HG02642 (cell line): ENCODE measurements at regions not wholly inside any gene's neighbourhood (a gene's known extent, or its start where the extent isn't known, plus 50 kb on each side); places are given as distances from the start of the nearest gene placed in this dataset.

Experiments used
- ATAC-seq: cut with Tn5 transposase; IDR thresholded peaks from one replicate; pipeline ENCODE4 v1.9.1; 2021; ENCODE audit warnings: mild to moderate bottlenecking; ENCODE audit not compliant: unreplicated experiment, poor library complexity

DNA sequence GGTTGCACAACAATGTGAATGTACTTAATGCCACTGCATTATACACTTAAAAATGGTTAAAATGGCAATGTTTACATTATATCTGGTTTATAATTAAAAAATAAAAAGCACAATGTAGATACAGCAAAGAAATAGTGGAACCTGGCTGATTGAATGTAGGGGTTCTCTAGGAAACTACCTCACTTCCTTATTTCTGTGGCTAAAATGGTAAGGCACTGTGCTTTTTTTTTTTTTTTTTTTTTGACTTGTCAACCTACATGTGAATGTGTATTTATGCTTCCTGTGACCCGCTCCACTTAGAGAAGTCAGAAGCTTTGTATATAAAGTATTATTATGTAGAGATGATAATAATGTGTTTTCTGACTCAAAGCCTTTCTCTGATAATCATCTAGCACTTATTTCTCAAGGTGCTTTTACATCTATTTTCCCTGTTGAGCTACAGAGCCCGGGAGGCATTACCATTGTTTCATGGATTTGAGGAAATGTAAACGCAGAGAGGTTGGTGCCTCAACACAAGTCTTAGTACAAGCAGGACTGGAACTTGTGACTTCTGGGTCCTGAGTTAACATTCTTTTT is 55.0 kb downstream of the SOX4 start:
- no peak for ATAC-seq

DNA sequence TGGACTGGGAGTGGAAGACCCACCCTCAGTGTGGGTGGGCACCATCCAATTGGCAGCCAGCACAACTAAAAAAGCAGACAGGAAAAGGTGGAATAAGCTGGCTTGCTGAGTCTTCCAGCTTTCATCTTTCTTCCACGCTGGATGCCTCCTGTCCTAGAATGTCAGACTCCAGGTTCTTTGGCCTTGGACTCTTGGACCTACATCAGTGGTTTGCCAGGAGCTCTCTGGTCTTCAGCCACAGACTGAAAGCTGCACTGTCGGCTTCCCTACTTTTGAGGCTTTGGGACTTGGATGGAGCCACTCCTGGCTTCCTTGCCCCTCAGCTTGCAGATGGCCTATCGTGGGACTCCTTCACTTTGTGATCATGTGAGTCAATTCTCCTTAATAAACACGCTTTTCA is 59.8 kb downstream of the SOX4 start:
- ATAC-seq = no peak

DNA sequence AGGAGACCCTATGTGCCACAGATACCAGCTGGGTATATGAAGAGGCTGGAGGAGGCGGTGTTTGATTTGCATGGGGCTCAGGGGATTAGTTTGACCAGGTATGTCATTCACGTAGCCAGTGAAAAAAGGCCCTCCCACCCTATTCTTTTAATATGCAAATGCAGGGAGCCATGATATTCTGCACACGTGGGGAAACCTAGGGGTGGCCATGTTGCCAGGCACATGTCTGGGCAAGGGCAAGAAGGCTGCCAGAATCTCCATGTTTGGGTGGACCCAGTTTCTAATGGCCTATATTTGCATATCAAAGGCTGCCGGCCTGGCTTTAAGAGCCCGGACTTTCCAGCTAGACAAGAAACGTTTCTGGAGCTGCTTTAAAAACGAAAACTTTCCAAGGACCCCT is 60.4 kb downstream of the SOX4 start:
- no peak for ATAC-seq

DNA sequence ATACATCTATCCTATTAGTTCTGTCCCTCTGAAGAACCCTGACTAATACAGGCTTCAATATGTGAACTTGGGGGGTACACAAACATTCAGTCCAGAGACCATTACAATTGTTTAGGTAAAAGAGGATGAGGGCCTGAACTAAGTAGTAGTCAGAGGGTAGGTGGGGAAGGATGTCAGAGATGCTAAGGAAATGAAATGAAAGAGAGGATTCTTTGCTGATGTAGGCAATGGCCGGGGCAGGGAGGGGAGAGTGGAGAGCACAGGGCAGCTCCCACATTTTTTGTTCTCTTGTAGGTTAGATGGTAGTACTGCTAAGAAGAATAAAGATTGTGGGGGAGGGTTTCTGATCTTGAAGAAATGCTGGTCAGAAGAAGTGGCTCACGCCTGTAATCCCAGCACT is 60.8 kb downstream of the SOX4 start:
- no peak for ATAC-seq

DNA sequence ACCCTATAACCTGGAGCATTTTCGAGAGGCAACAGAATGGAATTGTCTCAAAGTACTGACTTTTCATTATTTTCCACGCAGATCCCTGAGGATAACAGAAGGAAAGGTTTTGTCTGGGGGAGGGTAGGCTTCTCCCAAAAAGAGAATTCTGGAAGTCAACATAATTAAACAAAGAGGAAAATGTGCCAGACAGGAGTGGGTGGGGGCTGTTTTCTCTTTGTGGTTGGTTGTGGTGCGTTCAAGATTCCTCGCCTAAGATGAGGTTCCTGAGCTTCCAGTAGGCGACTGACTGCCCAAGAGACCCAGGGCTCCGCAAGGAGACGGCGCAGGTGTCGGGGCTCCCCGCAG is 70.4 kb downstream of the SOX4 start:
- no peak for ATAC-seq

DNA sequence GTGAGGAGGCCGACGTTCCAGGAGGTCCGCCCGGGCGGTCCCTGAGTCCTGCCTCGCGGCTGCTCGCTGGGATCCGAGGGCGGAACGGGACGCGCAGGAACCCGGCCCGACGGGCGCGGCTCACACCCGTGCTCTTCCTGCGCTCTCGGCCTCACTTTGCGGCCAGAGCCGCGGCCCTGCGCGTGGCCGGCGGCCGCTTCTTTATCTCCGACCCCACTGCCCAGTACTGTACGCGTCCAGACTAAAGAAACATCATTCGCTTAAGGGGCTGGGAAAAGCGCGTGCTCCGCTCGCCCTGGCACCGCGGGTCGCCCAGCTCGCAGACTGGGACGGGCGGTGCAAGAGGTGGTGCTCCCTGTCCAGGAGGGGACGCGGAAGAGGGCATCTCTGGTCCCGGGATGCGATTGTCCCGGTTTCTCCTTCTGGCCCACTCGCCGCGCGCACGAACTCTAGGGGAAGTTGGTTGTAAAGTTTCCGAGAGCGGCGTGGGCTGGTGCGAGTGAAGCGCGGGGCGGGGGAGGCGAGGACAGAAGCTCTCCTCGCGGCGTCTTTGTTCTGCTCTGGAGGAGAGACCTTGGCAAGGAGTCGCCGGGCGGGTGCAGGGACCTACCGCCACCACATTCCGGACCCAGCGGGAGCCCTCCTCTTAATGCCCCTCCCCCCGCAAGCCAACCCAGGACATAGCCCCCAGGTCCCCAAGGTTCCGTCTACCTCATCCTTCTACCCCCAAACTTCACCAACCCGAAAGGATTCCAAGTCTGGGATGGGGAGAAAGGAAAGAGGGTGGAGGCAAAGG is 71.0 kb downstream of the SOX4 start:
- no peak for ATAC-seq

DNA sequence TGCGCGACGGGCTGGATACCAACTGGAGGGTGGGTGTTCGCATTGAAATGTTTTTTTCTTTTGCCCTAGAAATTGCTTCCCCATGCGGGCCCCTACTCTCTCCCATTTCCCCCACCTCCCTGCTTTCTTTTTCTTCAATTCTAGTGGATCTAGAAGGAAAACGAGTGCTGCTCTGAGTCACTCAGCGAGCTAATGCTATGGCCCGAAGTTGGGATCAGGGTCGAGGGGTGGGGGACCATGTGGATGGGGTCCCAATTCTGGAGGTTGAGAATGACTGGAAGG is 71.5 kb downstream of the SOX4 start:
- ATAC-seq = no peak

DNA sequence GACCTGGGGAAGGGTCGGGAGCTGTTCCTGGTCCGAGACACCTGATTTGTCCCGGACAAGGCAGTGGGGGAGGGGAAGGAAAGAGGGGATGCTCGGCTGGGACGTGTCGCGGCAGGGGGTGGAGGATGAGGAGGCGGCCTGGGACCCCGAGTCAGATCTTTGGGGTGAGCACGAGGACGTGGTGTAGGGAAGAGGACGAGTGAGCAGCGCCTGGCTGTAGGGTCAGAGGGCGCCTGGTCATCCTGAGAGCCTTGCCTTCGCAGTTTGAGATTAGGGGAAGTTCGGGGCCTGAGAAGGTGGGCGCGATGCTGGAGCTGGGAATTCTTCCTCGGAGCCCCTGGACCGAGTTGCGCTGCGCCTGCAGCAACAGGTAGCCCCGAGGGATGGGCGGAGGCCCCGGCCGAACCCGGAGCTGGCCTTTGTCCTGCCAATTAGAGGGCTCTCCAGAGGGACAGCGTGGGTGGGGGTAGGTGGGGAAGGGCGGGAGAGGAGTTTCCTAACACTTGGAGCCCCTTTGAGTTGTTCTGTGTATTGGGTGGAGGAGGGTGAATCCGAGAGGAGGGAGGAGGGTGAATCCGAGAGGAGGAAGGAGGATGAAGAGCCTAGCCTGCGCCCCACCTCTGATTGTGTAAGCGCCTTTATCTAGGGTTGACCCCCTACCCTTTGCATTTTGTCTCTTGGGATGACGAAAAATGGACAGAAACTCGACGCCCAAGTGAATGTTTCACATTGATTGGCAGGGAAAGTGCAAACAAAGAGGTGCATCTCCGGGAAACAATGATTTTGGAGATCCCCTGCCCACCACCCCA is 72.0 kb downstream of the SOX4 start:
- no peak for ATAC-seq

DNA sequence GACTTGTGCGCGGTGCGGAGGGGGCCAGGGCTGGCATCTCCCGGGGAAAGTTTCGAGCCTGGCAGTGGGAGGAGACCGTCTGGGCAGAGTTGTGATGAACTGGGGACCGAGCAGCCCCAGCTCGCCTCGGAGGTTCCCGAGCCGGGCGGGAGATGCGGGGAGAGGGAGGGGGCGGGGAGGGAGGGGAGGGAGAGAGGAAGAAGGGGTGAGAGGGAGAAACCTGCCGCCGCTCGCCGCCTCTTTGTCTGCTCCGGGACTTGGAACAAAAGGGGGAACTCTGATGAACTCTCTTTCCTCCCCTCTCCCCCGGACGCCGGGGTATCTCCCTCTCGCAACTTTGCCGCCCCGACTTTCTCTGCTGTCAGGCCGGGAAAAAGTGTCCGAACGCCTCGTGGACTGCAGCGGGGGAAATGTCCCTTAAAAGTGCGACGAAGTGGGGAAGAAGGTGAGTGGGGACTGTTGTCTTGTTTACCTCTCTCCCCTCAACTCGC is 72.7 kb downstream of the SOX4 start:
- no peak for ATAC-seq

DNA sequence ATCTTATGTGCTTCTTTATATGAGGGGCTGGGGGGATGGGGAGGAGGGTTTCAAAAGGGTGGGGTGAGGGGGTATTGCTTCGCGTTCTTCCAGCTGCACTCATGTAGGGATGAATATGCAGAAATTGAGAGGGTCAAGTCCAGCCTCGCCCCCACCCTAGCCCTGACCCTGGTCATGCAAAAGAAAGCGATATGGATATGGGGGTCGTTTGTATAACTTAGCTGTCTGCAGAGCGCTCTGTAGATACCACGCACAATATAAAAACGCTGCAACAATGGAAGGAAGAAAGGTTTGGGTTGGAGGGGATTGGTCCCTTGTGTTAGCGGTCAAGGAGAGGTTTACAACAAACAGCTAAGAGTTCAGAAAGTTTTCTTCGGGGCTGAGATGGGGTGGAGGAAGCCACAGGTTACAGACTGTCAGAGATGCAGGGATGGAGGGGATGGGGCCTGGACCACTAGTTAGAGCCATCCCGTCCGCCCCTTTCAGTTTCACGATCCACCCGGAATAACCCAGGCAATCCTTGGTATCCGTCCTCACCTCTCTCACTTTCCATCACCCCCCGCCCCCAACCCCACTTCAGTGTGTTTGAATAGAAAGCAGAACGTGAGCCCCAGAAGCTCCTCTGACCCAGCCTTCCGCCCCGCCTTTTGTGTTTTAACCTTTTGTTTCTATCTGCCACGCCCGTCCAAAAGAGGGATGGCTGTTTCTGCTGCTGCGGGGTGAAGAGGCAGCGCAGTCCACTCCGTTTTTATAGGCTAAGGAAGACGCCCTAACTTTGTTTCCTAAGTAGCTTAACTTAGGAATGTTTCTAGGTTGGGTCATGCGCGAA is 73.5 kb downstream of the SOX4 start:
- ATAC-seq = no peak

DNA sequence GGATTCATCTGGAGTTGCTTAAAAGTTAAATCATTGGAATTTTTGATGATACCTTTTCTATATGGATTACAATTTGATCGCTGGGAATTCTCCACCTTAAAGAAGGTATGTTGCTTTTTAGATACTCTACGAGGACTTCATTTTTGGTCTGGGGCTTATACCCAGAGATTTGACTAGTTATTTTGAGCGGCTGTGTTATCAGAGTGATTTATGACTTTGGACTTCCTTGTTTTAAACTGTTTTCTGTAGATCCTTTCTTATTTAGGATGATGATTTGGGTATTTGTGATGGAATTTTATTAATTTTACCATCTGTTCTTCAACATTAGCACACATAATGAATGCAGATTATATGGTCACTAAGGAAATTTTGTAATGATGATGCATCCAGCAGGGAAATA is 75.2 kb downstream of the SOX4 start:
- no peak for ATAC-seq

DNA sequence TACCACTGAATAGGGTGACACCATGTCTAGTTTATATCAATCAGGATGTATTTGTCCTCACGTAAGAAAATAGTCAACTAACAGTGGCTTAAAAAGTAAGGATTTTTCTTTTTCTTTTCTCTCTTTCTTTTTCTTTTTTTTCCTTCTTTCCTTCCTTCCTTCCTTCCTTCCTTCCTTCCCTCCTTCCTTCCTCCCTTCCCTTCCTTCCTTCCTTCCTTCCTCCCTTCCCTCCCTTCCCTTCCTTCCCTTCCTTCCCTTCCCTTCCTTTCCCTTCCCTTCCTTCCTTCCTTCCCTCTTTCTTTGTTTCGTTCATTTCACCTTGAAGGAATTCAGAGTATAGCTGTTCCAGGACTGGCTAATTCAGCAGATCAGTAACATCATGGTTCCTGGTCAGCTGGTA is 83.2 kb downstream of the SOX4 start:
- no peak for ATAC-seq

DNA sequence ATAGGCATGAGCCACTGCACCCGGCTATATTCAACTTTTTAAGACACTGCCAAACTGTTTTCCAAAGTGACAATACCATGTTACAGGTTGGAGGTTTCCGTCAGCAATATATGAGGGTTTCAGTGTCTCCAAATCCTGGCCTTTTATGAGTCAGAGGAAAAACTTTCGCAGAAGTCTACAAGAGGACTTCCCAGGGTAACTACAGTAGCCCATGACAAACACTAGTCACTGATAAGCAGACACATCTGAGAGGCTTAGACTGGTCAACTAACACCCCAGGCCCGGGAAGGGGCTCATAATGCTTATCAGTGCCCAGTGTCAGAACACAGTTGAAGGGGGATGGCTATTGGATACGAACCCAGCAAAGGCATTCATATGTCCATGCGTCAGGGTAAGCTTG is 85.4 kb downstream of the SOX4 start:
- ATAC-seq = no peak

DNA sequence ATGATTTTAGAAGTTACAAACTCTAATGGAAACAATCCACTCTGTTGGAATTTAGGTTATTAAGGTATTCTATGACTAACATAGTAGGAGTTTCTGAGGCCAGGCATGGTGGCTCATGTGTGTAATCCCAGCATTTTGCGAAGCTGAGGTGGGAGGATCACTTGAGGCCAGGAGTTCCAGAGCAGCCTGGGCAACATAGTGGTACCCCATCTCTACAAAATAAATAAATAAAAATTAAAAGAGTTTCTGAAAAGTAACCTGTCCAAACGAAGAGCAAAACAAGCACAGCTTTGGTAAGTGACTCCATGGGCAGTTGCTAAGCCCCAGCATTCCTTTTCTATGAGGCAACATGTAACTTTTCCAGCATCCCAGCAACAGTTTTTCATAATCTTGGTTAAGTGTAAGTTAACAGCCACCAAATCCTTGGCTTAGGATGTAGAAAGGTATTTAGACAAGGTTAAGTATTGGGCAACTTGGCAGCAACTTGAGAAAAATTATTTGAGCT is 86.3 kb downstream of the SOX4 start:
- no peak for ATAC-seq

DNA sequence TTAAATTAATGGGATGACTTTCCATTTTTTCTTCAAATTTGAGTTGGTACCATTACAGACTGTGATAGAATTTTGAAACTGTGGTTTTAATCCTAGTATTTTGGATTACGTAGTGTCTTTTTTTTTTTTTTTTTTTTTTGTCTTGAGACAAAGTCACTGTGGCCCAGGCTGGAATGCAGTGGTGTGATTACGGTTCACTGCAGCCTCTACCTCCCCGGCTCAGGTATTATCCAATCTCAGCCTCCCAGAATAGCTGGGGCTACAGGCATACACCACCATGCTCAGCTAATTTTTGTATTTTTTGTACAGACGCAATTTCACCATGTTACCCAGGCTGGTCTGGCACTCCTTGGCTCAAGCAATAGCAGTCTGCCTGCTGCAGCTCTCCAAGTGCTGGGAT is 87.1 kb downstream of the SOX4 start:
- no peak for ATAC-seq

DNA sequence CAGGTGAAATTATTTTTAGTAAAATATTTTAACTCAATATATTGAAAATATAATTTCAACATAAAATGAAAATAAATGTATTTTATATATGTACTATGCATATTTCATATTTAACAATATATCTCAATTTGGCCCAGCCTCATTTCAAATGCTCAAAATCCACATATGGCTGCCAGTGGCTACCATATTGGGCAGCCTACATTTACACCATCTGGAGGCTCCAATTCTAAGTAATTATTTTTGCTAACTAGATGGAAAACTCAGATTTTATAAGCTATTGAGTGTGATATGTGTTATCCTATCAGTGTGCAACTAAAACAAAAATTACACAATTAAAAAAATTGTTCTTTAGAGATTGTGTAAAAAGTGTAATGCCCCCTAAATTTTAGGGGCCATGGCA is 96.9 kb downstream of the SOX4 start:
- no peak for ATAC-seq

DNA sequence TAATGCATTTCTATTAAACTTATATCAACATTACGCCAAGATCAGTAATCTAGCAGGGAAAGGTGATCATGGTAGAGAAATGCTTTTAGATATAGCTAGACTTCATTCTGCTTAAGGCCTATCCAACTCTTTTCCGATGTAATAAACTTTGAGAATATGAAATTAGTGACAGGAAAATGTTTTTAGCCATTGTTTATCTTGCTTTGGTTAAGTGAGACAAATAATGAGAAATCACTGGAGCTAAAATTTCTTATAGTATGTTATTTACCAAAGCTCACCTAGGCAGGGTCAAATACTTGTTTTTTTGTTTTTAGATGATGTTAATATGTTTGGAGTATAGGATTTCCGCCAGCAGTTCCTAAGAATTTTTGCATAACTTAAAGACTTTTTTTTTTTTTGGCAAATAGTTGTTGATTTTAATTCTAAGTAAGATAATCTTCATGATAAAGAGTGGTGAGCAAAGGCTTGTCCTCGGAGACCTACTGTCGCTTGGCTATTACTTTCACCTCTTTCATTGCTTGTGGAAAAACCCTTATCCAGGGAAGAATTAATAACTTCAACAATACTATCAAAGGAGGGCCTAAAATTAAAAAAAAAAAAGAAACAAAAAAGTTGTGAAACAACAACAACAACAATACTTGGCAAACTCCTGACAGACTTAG is 98.3 kb downstream of the SOX4 start:
- ATAC-seq = no peak

DNA sequence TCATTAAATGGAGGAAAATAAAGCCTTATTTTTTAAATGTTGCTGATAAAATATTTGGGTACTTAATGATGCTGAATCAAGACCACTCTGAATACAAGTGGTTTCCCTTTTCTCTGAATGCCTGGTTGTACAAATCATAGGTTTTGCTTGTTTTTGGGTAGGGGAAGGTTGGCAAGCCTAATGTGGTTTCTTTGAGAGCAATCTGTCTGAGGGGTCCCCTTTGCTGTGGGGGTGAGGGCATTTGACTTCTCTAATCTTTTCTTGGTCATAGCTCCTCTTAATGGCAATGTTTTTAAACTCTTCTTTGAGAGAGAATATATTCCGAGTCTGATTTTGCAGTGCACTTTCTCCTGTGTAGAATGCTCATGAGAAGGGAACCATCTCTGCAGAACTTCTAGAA is 99.2 kb downstream of the SOX4 start:
- ATAC-seq = no peak

DNA sequence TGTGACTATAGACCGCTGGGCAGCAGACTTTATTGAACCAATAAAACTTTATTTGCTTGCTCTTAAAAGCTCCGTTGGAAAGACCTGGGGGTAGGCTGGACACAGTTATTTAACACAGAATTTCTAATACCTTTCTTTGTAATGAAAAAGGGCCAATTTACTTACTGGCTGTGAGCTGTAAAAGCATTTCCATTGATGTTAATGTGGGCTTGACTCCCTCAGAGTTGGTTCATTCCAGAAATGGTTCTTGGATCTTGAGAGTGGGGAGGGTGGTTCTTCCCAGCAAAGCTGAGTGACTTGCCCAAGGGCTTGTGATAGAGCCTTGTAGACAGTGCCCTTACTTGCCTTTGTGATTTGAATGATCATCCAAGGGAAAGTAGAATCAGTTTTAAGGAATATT is 100.6 kb downstream of the SOX4 start:
- no peak for ATAC-seq
